ENCODE measurements at regions not wholly inside any gene's neighbourhood (a gene's known extent, or its start where the extent isn't known, plus 50 kb on each side); places are given as distances from the start of the nearest gene placed in this dataset.
"Not testable (repeated sequence)": the region's sequence is repeated elsewhere in the genome, so short reads cannot be mapped to it uniquely, and the experiment has no call there.

DNA sequence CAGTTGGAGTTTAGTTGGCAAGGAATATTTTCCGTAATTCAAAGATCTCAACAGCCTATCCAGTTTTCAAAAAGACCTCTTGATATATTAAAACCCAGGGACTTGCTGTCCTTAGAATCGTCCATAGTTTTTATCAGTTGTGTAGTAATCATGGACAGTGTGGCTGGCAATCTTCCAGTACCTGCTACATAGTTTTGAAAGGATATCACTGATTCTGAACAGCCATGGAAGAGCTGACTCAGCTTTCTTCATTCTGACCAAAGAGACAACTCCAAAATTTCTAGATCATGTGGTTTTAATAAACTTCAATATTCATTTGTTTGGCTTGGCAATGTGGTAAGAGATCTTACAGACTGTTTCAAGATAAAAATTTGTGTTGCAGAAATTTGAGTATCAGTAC, 616.7 kb downstream of the TDRD15 start:
- no peak for DNase-seq

- no peak for DNase-seq
These were observed 622.7 kb downstream of the TDRD15 start for GRCh38 chr2:21746499-21746898.

GRCh38 chr2:21748501-21748900, 624.7 kb downstream of the TDRD15 start:
- DNase-seq, result no peak

DNA sequence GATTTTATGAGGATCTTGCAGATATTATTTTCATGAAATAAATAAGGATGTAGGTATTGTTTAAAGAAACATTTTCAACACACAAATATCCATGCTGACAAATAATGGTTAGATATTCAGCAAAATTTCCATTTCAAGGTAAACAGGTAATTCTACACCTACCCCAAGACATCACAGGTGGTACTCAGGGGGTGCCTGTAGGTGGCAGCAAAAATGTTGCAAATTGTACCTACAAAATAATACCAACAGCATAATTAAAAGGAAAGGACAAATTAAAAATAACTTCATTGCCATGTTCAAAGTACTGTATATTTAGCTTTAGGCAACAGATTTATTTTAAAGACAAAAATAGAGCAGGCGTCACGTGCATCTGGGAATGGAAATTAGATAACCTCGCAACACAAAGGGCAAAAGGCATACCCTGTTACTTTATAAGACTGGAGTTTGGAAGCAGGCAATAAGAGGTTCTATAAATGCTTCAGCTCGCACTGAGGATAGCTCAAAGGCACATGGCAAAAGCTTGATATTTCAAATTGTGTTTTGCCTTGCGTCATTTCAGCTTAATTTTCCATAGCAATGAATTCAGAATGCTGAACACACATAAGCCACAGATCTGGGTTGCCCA, 630.5 kb downstream of the TDRD15 start:
- DNase-seq, result peak; percentile 47

DNA sequence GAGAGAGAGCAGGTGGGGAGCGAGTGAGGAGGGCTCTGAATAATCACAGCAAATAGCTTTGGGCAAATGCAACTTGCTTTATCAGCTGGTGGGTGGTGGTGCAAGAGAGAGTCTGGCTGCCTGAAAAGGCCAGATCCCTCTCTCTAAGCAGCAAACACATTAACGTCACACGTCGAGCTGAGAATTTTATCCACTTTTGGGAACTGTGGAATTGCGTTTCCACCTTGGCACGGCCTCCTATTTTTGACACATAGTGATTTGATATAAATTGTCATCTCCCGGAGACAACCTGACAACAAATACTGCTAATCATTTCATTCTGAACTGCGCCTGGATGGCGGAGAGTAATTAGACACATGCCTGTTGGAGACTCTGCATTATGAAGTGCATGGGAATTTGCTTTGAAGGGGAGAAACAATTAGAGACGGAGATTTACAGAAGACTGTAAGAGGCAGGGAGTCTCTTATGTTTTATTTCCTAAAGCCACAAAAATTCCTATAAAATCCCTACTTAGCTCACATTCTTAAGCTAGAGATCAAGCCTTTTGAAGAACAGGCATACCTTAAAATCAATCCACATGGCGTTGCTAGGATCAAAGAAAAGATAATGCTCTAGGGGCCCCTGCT, 634.1 kb downstream of the TDRD15 start:
- no peak for DNase-seq

DNA sequence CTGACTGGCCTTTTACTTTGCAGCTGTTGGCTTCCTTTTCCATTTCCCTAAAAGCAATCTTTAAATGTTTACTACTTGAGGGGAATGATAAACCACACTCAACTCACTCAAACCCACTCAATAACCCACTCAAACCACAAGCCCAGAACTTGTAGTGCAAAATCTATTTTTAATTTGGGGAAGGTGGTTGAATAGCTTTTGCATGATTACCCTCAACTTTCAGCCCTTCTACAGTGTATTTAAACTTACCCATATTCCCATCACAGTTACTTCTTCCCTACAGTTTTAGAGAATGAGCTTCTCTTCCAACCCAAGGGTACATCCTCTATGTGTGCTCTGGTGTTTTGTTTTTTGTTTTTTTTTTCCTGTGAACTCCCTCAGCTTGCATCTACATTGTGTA, 636.1 kb downstream of the TDRD15 start:
- no peak for DNase-seq

- no peak for DNase-seq
These were observed 637.6 kb downstream of the TDRD15 start for GRCh38 chr2:21761361-21761760.

- no peak for DNase-seq
These were observed 639.7 kb downstream of the TDRD15 start for GRCh38 chr2:21763501-21763900.

GRCh38 chr2:21770787-21771186, 647.0 kb downstream of the TDRD15 start:
- no peak for DNase-seq

DNA sequence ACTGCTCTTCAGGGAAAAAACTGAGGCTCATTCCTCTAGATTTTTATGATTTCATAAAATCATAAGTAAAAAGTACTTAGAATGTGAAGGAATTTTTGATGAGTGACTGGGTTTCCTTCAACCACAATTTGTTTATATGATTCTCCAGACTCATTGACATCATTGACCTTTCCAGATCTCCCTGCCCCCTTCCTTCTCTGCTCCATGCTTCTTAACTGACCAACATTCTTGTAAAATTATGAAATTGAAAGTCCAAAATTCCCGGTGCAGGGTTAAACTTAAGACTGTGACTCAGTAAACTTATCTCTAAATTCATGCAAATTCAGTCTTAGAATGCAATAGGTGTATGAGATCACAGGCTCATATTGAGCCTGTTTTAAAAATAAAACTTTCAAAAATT, 648.9 kb downstream of the TDRD15 start:
- DNase-seq, result no peak

GRCh38 chr2:21773168-21773567, 649.4 kb downstream of the TDRD15 start:
- no peak for DNase-seq

GRCh38 chr2:21774691-21775368, 651.1 kb downstream of the TDRD15 start:
- DNase-seq, result no peak

GRCh38 chr2:21779786-21780185, 656.0 kb downstream of the TDRD15 start:
- DNase-seq, result no peak

GRCh38 chr2:21781962-21782361, 658.2 kb downstream of the TDRD15 start:
- no peak for DNase-seq

DNA sequence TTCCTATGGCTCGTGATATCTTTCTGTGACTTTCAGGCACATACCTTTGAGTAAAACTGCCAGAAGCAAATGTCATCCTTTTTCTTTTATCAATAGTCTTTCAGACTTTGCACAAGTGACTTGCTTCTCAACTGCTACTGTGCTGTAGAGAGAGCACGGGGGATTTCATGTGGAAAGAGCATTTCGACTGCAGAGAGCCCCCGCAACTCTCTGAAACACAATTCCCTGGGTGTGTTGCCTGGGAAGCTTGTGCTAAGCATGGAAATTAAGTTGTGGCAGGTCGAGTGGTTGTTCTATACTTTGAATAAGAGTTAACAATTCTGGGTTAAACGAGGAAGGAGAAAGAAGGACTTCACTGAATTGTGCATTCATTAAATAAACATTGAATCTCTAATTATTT, 659.1 kb downstream of the TDRD15 start:
- no peak for DNase-seq

- DNase-seq, result no peak
These were observed 664.2 kb downstream of the TDRD15 start for GRCh38 chr2:21787941-21788340.

DNA sequence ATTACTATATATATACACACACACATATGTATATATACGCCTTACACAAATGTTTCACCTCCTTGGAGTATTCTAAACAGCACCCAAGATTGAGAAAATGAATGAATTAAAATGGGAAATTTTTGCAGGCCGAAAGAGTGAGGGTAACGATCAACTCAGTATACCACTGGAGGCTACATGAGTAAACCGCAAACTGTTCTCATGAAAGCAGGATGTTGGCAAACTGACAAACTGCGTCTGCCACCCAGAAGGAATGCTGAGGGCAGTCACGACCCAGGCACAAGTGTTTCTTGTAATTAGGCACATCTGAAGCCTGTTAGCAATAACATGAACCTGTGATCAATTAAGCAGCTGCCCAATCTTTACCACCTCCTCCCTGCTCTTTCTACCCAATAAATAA, 666.5 kb downstream of the TDRD15 start:
- DNase-seq, result not testable (repeated sequence)

- DNase-seq, result no peak
These were observed 668.8 kb downstream of the TDRD15 start for GRCh38 chr2:21792571-21792970.

DNA sequence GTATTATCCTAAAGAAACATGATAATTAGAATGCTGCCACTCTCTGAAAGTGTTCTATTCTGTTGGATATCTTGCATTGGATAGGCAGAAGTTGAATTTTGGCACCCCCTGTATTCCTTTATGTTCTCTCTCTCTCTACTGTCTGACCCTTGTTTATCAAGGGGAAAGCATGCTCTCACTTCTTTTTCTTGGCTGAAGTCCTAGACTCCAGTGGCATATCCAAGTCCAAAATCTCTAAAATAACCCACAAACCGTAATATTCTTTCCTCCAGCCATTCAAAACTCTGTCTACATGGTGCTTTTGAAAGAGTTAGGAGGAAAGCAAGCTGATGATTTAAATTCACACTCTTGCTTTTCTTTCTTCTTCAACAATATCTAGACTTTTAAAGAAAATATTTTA, 669.7 kb downstream of the TDRD15 start:
- DNase-seq, result no peak

DNA sequence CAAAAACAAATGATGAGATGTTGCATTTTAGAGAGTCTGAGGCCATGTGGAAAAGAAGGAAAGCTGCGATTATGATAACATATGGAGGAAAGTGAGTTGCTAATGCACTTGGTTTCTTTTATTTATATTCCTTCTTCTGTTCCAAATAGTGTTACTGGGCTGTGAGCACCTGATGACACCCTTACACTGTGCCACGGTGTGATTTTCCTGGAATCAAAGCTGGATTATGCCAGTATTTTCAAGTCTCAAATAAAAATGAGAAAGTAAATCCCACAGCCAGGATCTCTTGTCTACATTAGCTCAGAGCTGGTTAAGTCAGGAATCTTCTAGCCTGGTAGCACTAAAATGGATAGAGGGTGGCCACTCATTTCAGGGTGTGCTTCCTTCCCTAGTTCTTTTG, 670.8 kb downstream of the TDRD15 start:
- DNase-seq, result no peak

- DNase-seq, result peak; percentile 6
These were observed 676.6 kb downstream of the TDRD15 start for GRCh38 chr2:21800356-21800755.

DNA sequence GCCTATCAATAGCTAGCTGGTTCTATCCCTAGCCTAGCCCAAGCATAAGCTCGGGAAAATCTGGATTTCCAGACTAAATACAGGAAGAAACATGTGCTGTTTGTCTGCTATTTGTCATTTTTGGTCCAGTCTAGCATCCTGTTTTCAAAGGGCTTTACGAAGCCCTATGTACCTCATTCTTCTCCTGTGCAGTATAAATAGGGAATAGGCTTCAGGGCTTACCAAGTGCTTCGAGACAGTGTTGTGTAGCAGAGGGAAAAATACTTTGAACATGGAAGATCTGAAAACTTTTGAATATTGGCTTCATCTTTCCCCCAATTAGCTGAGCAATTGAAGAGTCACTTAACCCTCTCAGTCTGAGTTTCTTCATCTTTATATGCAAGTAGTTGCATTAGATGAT, 679.8 kb downstream of the TDRD15 start:
- no peak for DNase-seq

DNA sequence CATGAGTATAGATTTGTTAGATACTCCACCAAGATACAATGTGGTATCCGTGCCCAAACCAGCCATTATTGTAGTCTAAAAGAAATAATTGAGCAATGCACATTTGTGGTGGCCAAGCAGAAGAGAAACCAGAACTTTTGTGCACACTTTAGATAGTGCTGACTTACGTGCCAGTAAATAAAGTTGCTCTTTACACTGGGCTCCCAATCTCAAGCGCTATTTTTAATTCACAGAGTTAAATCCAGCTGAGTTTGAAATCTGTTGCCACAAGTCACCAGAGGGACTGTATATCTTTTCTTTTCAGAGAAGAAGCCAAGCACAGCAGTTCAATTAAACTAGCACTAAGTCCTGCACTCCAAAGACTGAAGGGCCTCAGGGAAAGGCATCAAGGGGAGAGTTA, 680.4 kb downstream of the TDRD15 start:
- DNase-seq, result no peak

- no peak for DNase-seq
These were observed 687.8 kb downstream of the TDRD15 start for GRCh38 chr2:21811541-21811940.

DNA sequence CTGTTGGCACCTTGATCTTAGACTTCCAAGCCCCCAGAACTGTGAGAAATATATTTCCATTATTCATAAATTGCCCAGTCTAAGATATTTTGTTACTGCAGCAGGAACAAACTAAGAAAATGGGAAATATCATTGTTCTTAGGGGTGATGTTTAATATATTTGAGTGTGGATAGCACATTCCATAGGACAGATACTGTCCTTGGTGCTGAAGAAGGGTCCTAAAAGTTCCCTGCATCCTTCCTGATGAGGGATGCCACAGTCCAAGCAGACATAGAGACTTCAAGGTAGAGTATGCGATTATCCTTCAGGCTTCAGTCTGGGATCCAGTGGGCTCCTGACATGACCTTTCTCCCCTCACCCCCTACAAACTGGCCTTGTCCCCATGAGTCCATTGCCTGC, 689.0 kb downstream of the TDRD15 start:
- no peak for DNase-seq

All from DMS53 (cell line).